ENCODE measurements at regions not wholly inside any gene's neighbourhood (a gene's known extent, or its start where the extent isn't known, plus 50 kb on each side); places are given as distances from the start of the nearest gene placed in this dataset.
"Not testable (repeated sequence)": the region's sequence is repeated elsewhere in the genome, so short reads cannot be mapped to it uniquely, and the experiment has no call there.

GRCh38 chr4:174037049-174037448, 246.4 kb downstream of the FBXO8 start:
- ATAC-seq (no peak), DNase-seq (ENCODE audit: low spot score) (no peak)
- intact Hi-C loops (cut with DNase I), result no loop called here

- no peak for ATAC-seq
- no peak for DNase-seq (ENCODE audit: low spot score)
- intact Hi-C loops (cut with DNase I), result no loop called here
These were observed 246.9 kb downstream of the FBXO8 start for GRCh38 chr4:174036576-174036975.

GRCh38 chr4:174036111-174036510, 247.4 kb downstream of the FBXO8 start:
- intact Hi-C loops (cut with DNase I), result no loop called here
- DNase-seq (ENCODE audit: low spot score) (no peak), ATAC-seq (no peak)

- intact Hi-C loops (cut with DNase I), result no loop called here
- ATAC-seq (no peak), DNase-seq (ENCODE audit: low spot score) (no peak)
These were observed 259.8 kb downstream of the FBXO8 start for GRCh38 chr4:174023641-174024040.

GRCh38 chr4:174018236-174018635, 265.2 kb downstream of the FBXO8 start:
- intact Hi-C loops (cut with DNase I), result no loop called here
- ATAC-seq (no peak), DNase-seq (ENCODE audit: low spot score) (no peak)

GRCh38 chr4:174016251-174016650, 267.2 kb downstream of the FBXO8 start:
- ATAC-seq (no peak), DNase-seq (ENCODE audit: low spot score) (no peak)
- intact Hi-C loops (cut with DNase I), result no loop called here

- intact Hi-C loops (cut with DNase I), result no loop called here
- DNase-seq (ENCODE audit: low spot score) (no peak), ATAC-seq (no peak)
These were observed 270.6 kb downstream of the FBXO8 start for GRCh38 chr4:174012886-174013259.

- intact Hi-C loops (cut with DNase I), result no loop called here
- DNase-seq (ENCODE audit: low spot score), result no peak
- no peak for ATAC-seq
These were observed 271.2 kb downstream of the FBXO8 start for GRCh38 chr4:174012135-174012885.

- intact Hi-C loops (cut with DNase I), result no loop called here
- ATAC-seq, result no peak
These were observed 272.9 kb downstream of the FBXO8 start for GRCh38 chr4:174010547-174010946.

GRCh38 chr4:174009686-174010451, 273.6 kb downstream of the FBXO8 start:
- intact Hi-C loops (cut with DNase I), result no loop called here
- ATAC-seq (no peak), DNase-seq (ENCODE audit: low spot score) (no peak)

More at GRCh38 chr4:174010547-174010946, 272.9 kb downstream of the FBXO8 start:
- DNase-seq (ENCODE audit: low spot score), result no peak

GRCh38 chr4:174005422-174005821, 278.0 kb downstream of the FBXO8 start:
- intact Hi-C loops (cut with DNase I), result no loop called here
- DNase-seq (ENCODE audit: low spot score), result no peak
- no peak for ATAC-seq

- intact Hi-C loops (cut with DNase I), result no loop called here
- DNase-seq (ENCODE audit: low spot score), result no peak
- no peak for ATAC-seq
These were observed 284.9 kb downstream of the FBXO8 start for GRCh38 chr4:173998471-173999144.

GRCh38 chr4:173995779-173996178, 287.7 kb downstream of the FBXO8 start:
- intact Hi-C loops (cut with DNase I); DNase-seq (ENCODE audit: low spot score); ATAC-seq: not testable (repeated sequence)

GRCh38 chr4:173991814-173992213, 291.7 kb downstream of the FBXO8 start:
- no peak for ATAC-seq
- intact Hi-C loops (cut with DNase I), result no loop called here
- DNase-seq (ENCODE audit: low spot score), result no peak

GRCh38 chr4:173991316-173991715, 292.2 kb downstream of the FBXO8 start:
- no peak for DNase-seq (ENCODE audit: low spot score)
- intact Hi-C loops (cut with DNase I), result no loop called here
- ATAC-seq, result no peak

GRCh38 chr4:173990869-173991210, 292.6 kb downstream of the FBXO8 start:
- DNase-seq (ENCODE audit: low spot score), result no peak
- ATAC-seq, result no peak
- intact Hi-C loops (cut with DNase I), result no loop called here

- DNase-seq (ENCODE audit: low spot score) (no peak), ATAC-seq (no peak)
- intact Hi-C loops (cut with DNase I), result no loop called here
These were observed 293.2 kb downstream of the FBXO8 start for GRCh38 chr4:173990126-173990868.

- DNase-seq (ENCODE audit: low spot score); ATAC-seq; intact Hi-C loops (cut with DNase I): not testable (repeated sequence)
These were observed 319.9 kb downstream of the FBXO8 start for GRCh38 chr4:173963523-173963922.

- intact Hi-C loops (cut with DNase I), result no loop called here
- DNase-seq (ENCODE audit: low spot score), result no peak
- no peak for ATAC-seq
These were observed 323.1 kb downstream of the FBXO8 start for GRCh38 chr4:173960398-173960797.

Measured in sciatic nerve (tissue), 2 donors.